ENCODE measurements at regions not wholly inside any gene's neighbourhood (a gene's known extent, or its start where the extent isn't known, plus 50 kb on each side); places are given as distances from the start of the nearest gene placed in this dataset.

GRCh38 chr3:124088801-124089200, 96.9 kb upstream of the ROPN1 start:
- Histone ChIP-seq H3K4me3 (replicated peaks; ENCODE audit: insufficient read depth, low read length) (no peak overlapping the region), H3K27me3 (ENCODE audit: insufficient read depth, poor library complexity, severe bottlenecking) (peaks cover 2% of the 10 kb centered on the region), H3K27ac (replicated peaks) (no peak overlapping the region)
- TF ChIP-seq SPI1 (IDR thresholded peaks at IDR 0.05; ENCODE audit: borderline replicate concordance, low read depth) (no peak), GABPA (IDR thresholded peaks at IDR 0.05; ENCODE audit: low read depth) (no peak), POLR2AphosphoS5 (IDR thresholded peaks at IDR 0.05; ENCODE audit: low read depth) (no peak), CTCF (IDR thresholded peaks at IDR 0.05; ENCODE audit: insufficient read depth, low read length) (no peak), REST (IDR thresholded peaks at IDR 0.05; ENCODE audit: insufficient replicate concordance, low read depth) (no peak)
- DNase-seq (ENCODE audit: low read depth in 1 of 2, low spot score in 1 of 2) = no peak

DNA sequence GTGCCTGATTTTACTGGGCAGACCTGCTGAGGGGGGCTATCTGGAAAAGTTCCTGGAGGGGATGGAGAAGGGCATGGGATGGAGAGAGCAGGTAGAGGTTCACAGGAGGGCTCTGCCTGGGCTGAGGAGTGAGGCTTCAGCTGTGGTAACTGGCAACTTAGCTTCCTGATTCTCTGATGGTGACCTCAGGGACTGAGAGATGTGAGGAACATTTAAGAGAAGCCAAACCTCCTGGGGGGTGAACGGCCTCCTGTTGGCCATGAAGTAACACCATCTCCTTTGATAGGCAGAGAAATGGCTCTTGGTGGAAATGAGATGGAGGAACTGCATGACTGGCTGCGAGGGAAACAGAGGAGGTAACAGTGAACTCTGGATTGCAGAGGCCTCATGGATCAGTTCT, 97.3 kb upstream of the ROPN1 start:
- TF ChIP-seq CTCF (IDR thresholded peaks at IDR 0.05; ENCODE audit: insufficient read depth, low read length) (no peak), GABPA (IDR thresholded peaks at IDR 0.05; ENCODE audit: low read depth) (no peak), REST (IDR thresholded peaks at IDR 0.05; ENCODE audit: insufficient replicate concordance, low read depth) (no peak)
- Histone ChIP-seq H3K4me3 (replicated peaks; ENCODE audit: insufficient read depth, low read length) (no peak overlapping the region), H3K27ac (replicated peaks) (no peak overlapping the region), H3K27me3 (ENCODE audit: insufficient read depth, poor library complexity, severe bottlenecking) (peaks cover 2% of the 10 kb centered on the region)
- no peak for DNase-seq (ENCODE audit: low read depth in 1 of 2, low spot score in 1 of 2)

DNA sequence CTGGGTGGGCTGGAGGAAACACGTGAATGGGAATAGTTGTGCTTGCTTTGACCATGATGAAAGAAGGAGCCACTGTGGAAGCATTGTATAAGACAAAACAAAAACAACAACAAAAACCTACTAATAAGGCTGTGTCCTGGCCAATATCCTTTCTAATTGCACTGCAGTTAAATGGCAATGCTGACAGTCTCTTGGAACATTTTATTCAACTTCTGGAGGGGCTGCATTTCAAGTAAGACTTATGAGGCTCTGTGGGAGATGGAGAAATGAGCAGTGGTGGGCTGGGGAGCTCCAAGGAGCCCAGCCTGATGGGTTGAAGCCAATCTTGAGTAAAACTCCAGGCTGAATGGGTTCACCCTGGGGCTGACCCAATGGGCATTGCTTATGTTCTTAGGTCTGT, 99.8 kb upstream of the ROPN1 start:
- DNase-seq (ENCODE audit: low read depth in 1 of 2, low spot score in 1 of 2) = no peak
- H3K27me3 ChIP-seq (ENCODE audit: insufficient read depth, poor library complexity, severe bottlenecking) = peaks cover 6% of the 10 kb centered on the region
- TF ChIP-seq POLR2AphosphoS5 (IDR thresholded peaks at IDR 0.05; ENCODE audit: low read depth) (no peak), REST (IDR thresholded peaks at IDR 0.05; ENCODE audit: insufficient replicate concordance, low read depth) (no peak), CTCF (IDR thresholded peaks at IDR 0.05; ENCODE audit: insufficient read depth, low read length) (no peak), SPI1 (IDR thresholded peaks at IDR 0.05; ENCODE audit: borderline replicate concordance, low read depth) (no peak), GABPA (IDR thresholded peaks at IDR 0.05; ENCODE audit: low read depth) (no peak)
- H3K27ac ChIP-seq (replicated peaks) = no peak overlapping the region
- no peak overlapping the region for H3K4me3 ChIP-seq (replicated peaks; ENCODE audit: insufficient read depth, low read length)
